ENCODE measurements at regions not wholly inside any gene's neighbourhood (a gene's known extent, or its start where the extent isn't known, plus 50 kb on each side); places are given as distances from the start of the nearest gene placed in this dataset.
"Not testable (repeated sequence)": the region's sequence is repeated elsewhere in the genome, so short reads cannot be mapped to it uniquely, and the experiment has no call there.

DNA sequence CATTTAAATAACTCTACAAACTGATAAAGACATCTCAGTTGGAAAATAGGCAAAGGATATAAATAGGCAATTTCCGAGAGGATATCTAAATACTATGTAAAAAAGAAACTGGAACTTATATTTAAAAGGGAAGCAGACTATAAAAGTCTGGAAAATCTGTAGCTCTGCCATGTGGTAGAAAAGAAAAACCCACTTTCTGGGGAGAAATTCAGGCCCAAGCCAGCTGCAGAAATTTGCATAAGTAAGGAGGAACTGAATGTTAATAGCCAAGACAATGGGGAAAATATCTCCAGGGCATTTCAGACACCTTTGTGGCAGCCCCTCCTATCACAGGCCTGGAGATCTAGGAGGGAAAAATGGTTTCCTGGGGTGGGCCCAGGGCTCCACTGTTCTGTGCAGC is 97.8 kb upstream of the ZBED5 start:
- DNase-seq (ENCODE audit: low read depth in 2 of 2) = no peak

DNA sequence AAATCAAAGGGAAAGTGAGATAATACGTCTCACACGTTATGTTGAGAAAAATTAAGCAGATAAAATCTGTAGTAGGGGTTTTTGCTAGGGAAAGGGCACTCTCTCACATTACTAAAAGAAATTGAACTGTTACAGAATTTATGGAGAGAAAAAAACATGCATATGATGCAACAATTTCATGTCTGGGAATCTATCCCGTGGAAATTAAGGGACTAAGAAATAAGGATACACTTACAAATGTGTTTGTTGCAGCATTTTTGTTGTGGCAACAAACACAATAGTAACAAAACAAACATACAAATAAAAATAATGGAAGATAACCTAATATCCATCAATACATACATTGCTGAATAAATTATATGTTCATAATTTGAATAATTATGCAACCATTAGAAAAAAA is 96.3 kb upstream of the ZBED5 start:
- no peak for DNase-seq (ENCODE audit: low read depth in 2 of 2)

DNA sequence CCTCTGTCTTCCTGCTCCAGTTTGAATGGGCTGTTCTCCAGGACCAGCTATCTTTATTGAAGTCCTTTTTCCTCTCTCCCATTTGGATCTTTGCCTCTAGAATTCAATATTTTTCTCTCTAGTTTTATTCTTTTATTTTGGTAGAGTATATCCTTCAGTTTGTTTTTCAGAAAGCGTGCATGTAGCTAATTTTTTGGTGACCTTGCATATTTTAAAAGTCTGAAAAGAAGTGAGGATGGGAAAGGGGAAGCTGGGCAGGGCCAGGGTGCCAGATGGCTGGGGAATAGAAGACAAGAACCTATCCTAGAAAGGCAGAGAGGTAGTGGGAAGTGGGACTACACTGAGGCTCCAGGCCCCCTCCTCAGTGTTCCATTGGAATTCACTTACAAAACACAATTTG is 95.0 kb upstream of the ZBED5 start:
- no peak for DNase-seq (ENCODE audit: low read depth in 2 of 2)

DNA sequence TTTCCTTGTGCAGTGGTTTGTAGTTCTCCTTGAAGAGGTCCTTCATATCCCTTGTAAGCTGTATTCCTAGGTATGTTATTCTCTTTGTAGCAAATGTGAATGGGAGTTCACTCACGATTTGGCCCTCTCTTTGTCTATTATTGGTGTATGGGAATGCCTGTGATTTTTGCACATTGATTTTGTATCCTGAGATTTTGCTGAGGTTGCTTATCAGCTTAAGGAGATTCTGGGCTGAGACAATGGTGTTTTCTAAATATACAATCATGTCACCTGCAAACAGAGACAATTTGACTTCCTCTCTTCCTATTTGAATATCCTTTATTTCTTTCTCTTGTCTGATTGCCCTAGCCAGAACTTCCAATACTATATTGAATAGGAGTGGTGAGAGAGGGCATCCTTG is 90.1 kb upstream of the ZBED5 start:
- not testable (repeated sequence) for DNase-seq (ENCODE audit: low read depth in 2 of 2)

DNA sequence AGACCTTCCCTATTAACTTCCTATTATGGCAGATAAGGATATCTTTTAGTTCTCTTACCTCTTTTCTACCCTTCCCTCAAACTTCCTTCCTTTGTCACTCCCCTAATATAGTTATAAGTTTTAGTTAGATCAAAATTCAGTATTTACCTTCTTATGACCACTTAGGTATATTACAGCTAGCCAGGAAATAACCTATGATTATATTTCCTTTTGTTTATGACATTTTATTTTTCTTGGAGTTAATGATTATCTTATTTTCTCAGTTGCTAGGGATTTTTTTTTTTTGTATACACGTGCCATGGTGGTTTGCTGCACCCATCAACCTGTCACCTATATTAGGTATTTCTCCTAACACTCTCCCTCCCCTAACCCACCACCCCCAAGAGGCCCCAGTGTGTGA is 88.2 kb upstream of the ZBED5 start:
- DNase-seq (ENCODE audit: low read depth in 2 of 2) = no peak

DNA sequence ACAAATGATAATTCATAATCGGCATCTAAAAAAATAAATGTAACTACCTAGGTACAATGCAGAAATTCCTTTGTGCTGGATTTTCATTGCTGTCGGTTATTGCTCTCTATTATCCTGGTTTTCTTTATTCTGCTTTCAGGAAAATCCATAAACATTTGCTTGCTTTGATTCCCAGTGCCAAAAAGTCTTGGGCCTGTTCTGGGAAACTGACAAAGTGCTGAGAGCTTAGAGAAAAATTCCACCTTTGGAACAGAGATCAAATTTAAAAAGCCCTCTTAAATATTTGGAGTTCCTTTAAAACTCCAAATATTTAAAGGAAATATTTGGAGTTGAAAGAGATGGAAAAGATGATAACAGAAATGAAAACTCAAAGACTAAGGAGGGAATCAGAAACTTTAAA is 87.3 kb upstream of the ZBED5 start:
- DNase-seq (ENCODE audit: low read depth in 2 of 2) = no peak

DNA sequence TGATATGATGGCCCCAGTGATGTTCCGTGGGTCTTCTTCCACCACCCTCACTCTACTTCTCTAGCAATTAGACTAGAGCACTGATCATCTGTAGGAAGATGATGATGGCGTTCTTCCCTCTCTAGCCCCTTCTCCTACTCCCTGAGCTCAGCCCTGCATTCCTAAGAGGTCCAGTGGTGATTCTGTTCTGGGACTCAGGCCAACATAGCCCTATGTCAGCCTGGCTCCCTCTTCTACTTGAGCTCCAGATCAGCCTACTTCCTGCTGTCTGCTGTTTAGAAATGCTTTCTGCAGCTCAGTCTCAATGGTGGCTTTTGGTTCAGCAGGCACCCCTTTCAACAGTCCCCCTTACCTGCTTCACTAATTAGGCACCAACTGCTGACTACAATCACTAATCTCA is 86.1 kb upstream of the ZBED5 start:
- DNase-seq (ENCODE audit: low read depth in 2 of 2) = no peak

DNA sequence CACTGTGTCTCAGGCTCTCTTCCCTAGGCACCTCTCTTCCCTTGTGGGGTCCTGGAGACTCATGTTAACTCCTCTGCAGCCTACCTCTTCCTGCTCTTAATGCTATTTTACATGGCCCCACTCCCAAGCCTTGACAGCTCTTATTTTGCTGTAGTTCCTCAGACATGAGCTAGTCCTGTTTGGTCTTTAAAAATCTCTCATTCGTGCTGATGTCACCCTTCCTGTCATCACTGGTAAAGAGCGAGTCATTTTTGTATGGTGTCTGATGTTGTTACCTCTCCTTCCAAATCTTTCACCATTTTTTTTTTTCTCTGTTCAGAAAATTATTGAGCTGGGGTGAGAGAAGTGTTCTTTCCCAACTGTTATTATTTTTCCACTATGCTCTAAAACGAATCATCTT is 84.8 kb upstream of the ZBED5 start:
- no peak for DNase-seq (ENCODE audit: low read depth in 2 of 2)

DNA sequence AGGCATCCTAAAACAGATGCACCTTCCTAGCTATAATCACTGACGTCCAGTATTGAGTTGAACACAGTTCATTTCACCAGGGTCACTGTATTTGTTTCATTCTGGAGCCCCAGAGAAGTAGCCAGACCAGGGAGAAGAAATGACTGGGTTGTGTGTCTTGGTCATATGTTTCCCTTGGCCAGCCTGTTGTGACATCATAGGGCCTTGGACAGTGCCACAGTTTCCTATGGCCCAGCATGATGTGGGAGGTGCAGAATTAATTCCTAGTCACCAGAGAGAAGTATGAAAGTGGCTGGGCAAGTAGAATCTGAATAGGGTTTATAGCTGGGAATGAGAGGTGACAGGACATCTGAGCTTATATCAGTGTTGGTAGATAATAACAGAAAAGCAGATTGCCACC is 84.0 kb upstream of the ZBED5 start:
- no peak for DNase-seq (ENCODE audit: low read depth in 2 of 2)

DNA sequence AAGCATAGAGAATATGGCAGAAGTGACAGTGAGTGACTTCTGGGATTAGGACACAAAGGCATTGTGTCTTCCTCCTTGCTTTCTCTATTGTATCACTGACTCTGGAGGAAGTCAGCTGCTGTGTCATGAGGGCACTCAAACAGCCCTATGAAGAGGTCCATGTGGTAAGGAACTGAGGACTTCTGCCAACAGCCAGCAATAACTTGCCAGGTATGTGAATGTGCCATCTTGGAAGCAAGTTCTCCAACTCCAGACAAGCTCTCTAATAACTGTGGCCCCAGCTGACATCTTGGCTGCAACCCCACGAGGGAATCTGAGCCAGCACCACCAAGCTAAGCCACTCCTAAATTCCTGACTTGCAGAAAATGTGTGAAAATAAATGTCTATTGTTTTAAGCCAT is 83.6 kb upstream of the ZBED5 start:
- DNase-seq (ENCODE audit: low read depth in 2 of 2) = no peak

DNA sequence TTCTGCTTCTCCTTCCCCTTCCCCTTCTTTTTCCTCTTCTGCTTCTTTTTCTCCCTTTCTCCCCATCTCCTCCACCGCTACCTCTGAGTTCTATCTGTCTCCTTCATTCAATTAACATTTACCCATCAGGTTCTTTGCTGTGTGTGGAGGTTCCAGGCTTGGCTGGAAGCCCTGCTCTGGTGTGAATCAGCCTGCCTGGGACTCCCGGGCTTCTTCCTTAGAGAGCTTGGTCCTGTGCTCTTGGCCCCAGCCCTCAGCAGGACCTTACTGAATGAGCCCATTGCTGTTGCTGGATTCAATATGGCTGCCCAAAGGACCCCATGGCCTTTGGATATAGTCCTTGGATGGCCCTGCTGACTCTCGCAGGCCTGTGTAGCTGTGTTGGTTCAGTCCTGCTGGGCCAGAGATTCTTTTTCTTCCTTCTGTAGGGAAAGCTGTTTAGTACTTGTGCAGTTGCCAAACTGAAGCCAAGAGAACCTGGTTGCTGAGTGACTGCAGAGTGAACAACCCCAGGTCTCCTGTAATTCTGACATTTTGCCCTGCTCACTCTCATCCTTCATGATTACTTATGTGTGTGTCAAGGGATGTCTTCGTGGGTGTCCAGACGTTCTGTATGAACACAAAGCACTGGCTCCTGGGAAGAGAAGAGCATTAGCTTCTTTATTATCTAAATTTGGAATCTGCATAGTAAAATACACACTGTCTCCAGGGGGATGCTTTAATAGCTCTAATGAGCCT is 81.0 kb upstream of the ZBED5 start:
- no peak for DNase-seq (ENCODE audit: low read depth in 2 of 2)

DNA sequence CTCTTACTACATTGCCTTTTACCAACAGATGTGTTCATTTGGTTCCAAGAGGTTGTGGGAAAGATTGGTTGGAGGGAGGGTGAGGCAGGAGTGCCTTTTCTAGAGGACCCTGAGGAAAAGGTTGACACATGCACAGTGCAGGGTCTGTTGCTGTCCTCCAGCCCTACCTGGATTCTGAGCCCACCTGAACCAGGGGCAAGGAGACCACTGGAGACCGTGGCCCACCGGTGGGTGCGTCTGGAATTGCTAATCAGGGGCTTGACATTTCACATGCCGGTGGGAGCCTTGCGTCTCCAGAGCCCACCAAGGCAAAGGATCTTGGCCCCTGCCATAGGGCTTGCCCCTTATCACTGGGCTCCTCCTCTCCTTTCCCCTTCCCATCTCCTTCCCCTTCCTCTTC is 80.4 kb upstream of the ZBED5 start:
- no peak for DNase-seq (ENCODE audit: low read depth in 2 of 2)

DNA sequence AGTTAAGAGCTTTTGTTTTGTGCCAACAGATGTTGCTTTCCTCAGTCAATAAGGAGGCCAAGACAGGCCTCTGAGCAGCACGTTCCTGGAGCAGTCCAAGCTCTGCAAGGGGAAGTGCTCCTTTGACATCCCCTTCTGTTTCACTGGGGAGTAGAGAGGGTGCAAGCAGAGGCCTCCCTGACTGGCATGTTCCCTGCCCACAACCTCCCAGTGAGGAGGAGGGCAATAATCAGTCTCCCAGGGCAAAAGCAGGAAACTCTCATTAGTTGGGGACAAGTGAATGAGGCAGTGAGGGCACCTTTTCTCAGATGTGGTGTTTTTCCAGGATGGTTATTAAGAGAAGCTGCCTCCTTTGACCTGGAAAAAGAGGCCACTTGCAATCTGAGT is 79.5 kb upstream of the ZBED5 start:
- no peak for DNase-seq (ENCODE audit: low read depth in 2 of 2)

DNA sequence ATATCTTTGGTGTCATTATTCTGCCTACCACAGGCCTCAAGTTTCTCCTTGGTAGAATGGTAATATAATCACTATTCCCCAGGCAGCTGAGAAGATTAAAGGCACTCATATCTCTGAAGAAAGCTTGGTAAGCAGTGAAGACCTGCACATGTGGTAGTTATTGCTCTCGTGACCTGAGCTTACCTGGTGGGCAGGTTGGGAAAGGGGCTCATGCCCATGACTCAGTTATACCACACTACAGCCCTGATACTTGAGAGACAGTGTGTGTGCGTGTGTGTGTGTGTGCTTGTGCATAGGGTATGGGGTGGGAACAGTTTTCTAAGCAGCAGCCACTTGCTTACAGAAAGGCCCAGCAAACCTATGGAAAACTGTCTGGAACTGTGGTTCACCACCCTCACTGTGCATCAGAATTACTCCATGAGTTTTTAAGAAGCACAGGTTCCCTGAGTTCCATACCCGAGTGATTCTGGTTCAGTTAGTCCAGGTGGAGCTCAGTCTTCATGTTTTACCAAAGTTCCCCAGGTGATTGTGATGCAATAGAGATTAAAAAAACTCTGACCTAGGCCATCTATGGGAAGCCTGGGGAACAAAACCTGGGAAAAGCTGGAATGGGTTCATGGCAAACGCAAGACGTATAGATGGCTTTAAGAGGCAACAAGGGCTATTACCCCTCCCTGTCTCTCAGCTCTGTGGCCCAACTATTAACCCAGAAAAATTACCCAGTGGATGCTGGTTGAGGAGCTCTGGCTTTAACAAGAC is 79.0 kb upstream of the ZBED5 start:
- no peak for DNase-seq (ENCODE audit: low read depth in 2 of 2)

DNA sequence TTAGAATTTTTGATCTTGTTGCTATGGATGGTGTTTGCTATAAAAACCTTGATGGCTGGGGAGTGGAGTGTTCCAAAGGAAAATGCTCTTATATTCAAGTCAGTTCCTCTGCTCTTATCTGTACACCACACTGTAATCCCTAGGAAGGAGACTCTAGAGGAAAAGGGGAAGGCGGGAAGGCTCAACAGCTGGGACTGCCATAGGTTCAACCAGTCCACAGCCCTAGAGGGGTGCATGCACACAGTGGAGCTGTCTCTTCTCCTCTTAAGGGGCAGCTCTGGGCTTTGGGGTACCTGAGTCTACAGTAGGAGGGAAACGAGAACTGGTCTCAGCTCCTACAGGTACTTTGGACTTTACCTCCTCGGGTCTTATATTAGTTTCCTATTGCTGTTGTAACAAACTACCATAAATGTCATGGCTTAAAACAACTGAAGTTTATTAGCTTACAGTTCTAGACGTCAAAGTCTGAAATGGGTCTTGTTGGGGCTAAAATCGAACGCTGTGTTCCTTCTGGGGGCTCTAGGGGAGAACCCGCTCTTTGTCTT is 77.2 kb upstream of the ZBED5 start:
- no peak for DNase-seq (ENCODE audit: low read depth in 2 of 2)

DNA sequence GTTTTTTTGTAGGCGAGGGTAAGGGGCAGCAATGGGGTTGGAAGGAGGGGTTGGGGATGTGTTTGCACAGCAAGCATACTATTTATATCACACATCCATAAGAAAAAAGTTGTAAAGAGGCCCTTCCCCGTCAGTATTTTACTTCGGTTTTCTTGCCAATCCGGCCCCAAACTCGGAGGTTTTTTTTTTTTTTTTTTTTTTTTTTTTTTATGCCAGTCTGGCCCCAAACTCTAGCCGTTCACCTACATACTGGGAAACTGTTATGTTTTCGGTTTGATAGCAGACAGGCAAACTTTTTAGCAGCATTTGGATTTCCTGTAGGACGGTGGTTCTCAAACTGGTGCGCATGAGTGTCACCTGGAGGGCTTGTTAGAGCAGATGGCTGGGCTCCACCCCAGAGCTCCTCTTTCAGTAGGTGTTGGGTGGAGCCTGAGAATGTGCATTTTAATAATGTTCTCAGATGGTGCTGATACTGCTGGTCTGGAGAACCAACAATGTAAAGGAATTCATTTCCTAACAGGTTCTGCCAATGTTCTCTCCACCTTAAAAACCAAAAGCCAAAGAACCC is 76.5 kb upstream of the ZBED5 start:
- no peak for DNase-seq (ENCODE audit: low read depth in 2 of 2)

DNA sequence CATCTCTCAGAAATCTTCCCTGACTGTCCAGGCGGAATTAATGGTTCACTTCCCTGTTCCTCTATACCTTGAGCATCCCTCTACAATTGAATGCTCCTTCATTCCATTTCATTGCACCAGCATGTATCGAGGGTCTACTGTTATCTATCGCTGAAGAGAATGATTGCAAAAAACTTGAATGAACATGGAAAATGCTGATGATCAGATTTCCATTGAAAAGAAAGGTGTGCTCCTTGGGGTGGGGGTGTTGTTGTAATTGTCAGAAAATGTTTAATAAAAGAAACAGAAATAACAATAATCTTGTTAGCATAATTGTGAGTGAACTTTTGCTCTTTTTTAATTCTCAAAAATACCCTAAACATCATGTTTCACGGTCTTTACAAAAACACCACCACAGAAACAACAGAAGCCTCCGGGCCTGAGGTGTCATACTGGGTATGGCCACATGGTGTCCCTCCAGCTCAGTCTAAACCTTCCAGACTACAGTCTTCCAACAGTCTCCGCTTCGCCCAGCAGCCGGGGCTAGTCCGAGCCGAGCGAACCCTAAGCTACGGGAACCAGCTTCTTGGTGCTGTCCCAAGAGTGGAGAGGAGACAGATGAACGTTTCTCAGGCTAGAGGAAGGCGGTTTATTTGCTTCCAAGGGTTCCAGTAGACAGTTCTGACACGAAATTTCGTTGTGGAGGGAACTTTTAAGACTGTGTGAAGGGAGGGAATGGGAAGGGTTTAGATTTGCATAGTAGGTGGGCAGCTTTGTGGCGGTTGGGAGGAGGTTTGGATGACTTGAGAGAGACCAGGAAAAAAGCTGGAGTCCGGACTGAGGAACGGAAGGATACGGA is 75.8 kb upstream of the ZBED5 start:
- peak; percentile 67 to 68 for DNase-seq (ENCODE audit: low read depth in 2 of 2)

DNA sequence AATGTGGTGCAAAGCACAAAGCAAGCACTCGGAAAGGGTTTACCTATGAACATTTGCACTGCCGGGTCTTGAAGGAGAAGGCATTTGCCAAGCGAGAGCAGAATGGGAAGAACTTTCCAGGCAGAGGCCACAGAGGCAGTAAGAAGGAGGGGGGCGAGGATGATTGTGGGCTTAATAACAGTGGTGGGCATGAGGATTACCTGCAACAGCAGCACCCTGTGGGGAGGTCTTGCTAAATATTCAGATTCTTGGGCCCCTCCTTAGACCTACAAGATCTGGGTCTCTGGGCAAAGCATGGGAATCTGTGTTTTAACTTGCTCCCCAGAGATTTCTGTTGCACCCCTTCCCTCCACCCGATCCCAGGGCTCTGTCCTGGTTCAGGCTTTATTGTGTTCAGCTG is 75.1 kb upstream of the ZBED5 start:
- no peak for DNase-seq (ENCODE audit: low read depth in 2 of 2)

DNA sequence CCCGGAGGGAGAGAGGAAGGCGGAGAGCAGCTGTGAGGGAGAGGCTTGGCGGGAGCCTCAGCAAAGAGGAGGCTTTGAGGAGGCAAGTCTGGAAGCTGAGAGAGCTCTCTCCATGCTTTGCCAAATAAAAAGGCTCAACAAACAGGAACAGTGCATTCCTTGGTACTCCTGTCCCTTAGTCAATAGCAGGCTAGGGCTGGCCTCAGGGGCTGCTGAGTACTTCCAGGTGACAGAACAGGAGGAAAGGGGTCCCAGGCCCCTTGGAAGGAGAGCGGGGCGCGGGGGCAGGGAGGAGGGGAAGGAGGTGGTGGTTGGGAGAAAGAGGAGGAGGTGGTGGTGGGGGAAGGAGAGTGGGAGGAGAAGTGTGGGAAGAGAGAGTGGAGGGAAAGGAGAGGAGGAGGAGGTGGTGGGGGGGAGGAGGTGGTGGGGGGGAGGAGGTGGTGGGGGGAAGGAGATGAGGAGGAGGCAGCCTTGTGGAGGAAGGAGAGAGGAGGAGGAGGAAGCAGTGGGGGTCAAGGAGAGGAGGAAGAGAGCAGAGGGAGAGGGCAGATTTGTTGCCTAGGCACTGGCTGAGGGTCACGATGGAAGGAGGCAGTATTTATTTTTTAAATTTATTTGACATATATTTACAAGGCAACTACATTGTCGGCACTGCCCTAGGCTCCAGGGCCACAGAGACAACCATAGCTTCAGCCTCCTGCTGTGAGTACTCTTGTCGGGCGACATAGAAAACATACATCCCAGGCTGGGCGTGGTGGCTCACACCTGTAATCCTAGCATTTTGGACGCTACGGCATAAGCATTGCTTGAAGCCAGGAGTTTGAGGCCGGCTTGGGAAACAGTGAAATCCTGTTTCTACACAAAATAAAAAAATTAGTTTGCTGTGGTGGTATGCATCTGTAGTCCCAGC is 74.2 kb upstream of the ZBED5 start:
- DNase-seq (ENCODE audit: low read depth in 2 of 2) = no peak

DNA sequence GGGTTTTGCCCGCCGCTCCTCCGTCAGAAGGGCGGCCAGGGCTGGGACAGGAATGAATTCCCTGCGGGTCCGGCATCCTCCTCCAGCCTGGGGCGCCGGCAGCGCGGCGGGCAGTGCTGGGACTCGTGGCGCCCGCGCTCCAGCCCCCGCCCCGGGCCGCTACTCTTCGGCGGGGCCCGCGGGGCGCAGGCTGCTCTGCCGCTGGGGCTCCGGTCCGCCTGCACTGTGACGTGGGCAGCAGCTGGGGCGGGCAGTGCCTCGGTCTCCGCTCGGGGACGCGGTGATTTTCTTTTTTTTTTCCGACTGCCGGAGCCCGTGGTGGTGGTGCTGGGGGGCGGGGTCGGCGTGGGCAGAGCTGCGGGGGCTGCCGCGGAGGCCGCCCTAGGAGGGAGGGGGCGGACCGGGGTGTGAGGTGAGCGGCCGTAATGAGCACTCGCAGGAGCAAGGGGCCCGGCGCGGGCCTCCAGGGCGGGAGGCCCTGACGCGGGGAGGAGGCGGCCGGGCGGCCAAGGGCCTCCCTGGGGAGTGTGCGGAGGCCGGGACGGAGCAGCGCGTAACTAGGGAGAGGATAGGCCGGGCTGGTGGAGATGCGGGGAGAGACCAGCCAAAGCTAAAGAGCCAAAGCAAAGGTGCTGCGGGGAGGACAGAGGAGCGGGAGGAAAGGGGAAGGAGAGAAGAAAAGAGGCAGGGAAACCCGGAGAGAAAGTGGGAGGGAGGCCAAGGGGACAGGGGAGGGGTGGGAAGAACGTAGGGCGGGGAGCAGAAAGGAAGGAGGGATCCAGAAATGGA is 73.3 kb upstream of the ZBED5 start:
- peak; percentile 18 to 60 for DNase-seq (ENCODE audit: low read depth in 2 of 2)

Data from stimulated activated CD8-positive, alpha-beta memory T cell treated with anti-CD3 and anti-CD28 coated beads, Interleukin-7, amount 100 ng/mL, for 4 hours (primary cell).